ENCODE measurements at regions not wholly inside any gene's neighbourhood (a gene's known extent, or its start where the extent isn't known, plus 50 kb on each side); places are given as distances from the start of the nearest gene placed in this dataset.

GRCh38 chr16:59350670-59351069 is 616.6 kb upstream of the GOT2 start:
- Histone ChIP-seq H3K9ac (ENCODE audit: low read depth in 1 of 2, low read length in 2 of 2) (no peak overlapping the region), H3K27me3 (ENCODE audit: control insufficient read depth in 4 of 4, insufficient read depth in 4 of 4, low read length in 3 of 4) (no peaks in the 10 kb centered on the region), H3K9me3 (ENCODE audit: control insufficient read depth in 4 of 4, low read length in 3 of 4) (no peaks in the 10 kb centered on the region), H3K4me1 (ENCODE audit: control insufficient read depth in 4 of 4, insufficient read depth in 4 of 4, low read length in 3 of 4) (no peaks in the 10 kb centered on the region), H3K27ac (ENCODE audit: low read depth in 1 of 2, low read length in 2 of 2) (no peak overlapping the region), H3K36me3 (ENCODE audit: control insufficient read depth in 4 of 4, insufficient read depth in 3 of 4, low read depth in 1 of 4, low read length in 3 of 4) (no peaks in the 10 kb centered on the region), H3K4me3 (ENCODE audit: low read depth in 1 of 3, low read length in 3 of 3) (no peak overlapping the region)
- WGBS = 89% methylated on average over 2 of the region's 2 CpGs
- TF ChIP-seq HNF4A (conservative IDR thresholded peaks at IDR 0.05) = no peak
- no peak for TF ChIP-seq RAD21 (IDR thresholded peaks at IDR 0.05)
- no peak for TF ChIP-seq NR2F2 (IDR thresholded peaks at IDR 0.05)
- no peak for TF ChIP-seq ZBTB33 (IDR thresholded peaks at IDR 0.05)
- no peak for TF ChIP-seq JUND (IDR thresholded peaks at IDR 0.05)
- TF ChIP-seq HNF4G (IDR thresholded peaks at IDR 0.05) = no peak
- no peak for TF ChIP-seq REST (IDR thresholded peaks at IDR 0.05)
- no peak for TF ChIP-seq GABPA (IDR thresholded peaks at IDR 0.05 in 1 of 2, conservative IDR thresholded peaks at IDR 0.05 in 1 of 2)
- no peak for TF ChIP-seq MAX (IDR thresholded peaks at IDR 0.05)
- TF ChIP-seq YY1 (IDR thresholded peaks at IDR 0.05) = no peak
- DNase-seq (ENCODE audit: low spot score) = no peak

GRCh38 chr16:59342669-59343068 is 608.6 kb upstream of the GOT2 start:
- Histone ChIP-seq H3K27ac (ENCODE audit: low read depth in 1 of 2, low read length in 2 of 2) (no peak overlapping the region), H3K27me3 (ENCODE audit: control insufficient read depth in 4 of 4, insufficient read depth in 4 of 4, low read length in 3 of 4) (no peaks in the 10 kb centered on the region), H3K4me3 (ENCODE audit: low read depth in 1 of 3, low read length in 3 of 3) (no peak overlapping the region), H3K4me1 (ENCODE audit: control insufficient read depth in 4 of 4, insufficient read depth in 4 of 4, low read length in 3 of 4) (no peaks in the 10 kb centered on the region), H3K9ac (ENCODE audit: low read depth in 1 of 2, low read length in 2 of 2) (no peak overlapping the region), H3K9me3 (ENCODE audit: control insufficient read depth in 4 of 4, low read length in 3 of 4) (no peaks in the 10 kb centered on the region), H3K36me3 (ENCODE audit: control insufficient read depth in 4 of 4, insufficient read depth in 3 of 4, low read depth in 1 of 4, low read length in 3 of 4) (no peaks in the 10 kb centered on the region)
- no peak for DNase-seq (ENCODE audit: low spot score)
- TF ChIP-seq HNF4A (conservative IDR thresholded peaks at IDR 0.05) (no peak), RXRA (IDR thresholded peaks at IDR 0.05) (no peak), MAX (IDR thresholded peaks at IDR 0.05) (no peak), FOXA1 (IDR thresholded peaks at IDR 0.05) (no peak), CTCF (IDR thresholded peaks at IDR 0.05; ENCODE audit: low read depth, low read length, missing input control) (no peak), TAF1 (conservative IDR thresholded peaks at IDR 0.05) (no peak)
- WGBS = 51% methylated on average over 3 of the region's 3 CpGs

Measured in liver (tissue), 8 donors.